Liver (tissue), 8 donors: ENCODE measurements at regions not wholly inside any gene's neighbourhood (a gene's known extent, or its start where the extent isn't known, plus 50 kb on each side); places are given as distances from the start of the nearest gene placed in this dataset.

Experiments used
- DNase-seq: peaks from one replicate; pipeline ENCODE4 v3.0.0-alpha.2; 2017; ENCODE audit warnings: low spot score
- H3K27ac ChIP-seq, 2 donors: one replicate each; pipeline ENCODE4 v1.7.0; 2013; ENCODE audit warnings: inconsistent platforms in 2 of 2, low read length in 2 of 2, control low read depth in 1 of 2, low read depth in 1 of 2, mild to moderate bottlenecking in 1 of 2
- H3K27me3 ChIP-seq, 4 donors: one replicate each; pipeline versions ENCODE4 v1.6.1 to v1.7.0; 2013; ENCODE audit warnings: low read length in 3 of 4, inconsistent platforms in 1 of 4, mild to moderate bottlenecking in 1 of 4, moderate library complexity in 1 of 4; ENCODE audit not compliant: control insufficient read depth in 4 of 4, insufficient read depth in 4 of 4
- H3K36me3 ChIP-seq, 4 donors: one replicate each; pipeline versions ENCODE4 v1.6.1 to v1.7.0; 2013; ENCODE audit warnings: low read length in 3 of 4, mild to moderate bottlenecking in 3 of 4, low read depth in 1 of 4, moderate library complexity in 1 of 4; ENCODE audit not compliant: control insufficient read depth in 4 of 4, insufficient read depth in 3 of 4
- H3K4me1 ChIP-seq, 4 donors: one replicate each; pipeline versions ENCODE4 v1.6.1 to v1.7.0; 2013; ENCODE audit warnings: low read length in 3 of 4, mild to moderate bottlenecking in 3 of 4, moderate library complexity in 1 of 4; ENCODE audit not compliant: control insufficient read depth in 4 of 4, insufficient read depth in 4 of 4
- H3K4me3 ChIP-seq, 3 donors: one replicate each; pipeline versions ENCODE4 v1.6.1 to v1.7.0; 2013; ENCODE audit warnings: low read length in 3 of 3, control low read depth in 1 of 3, low read depth in 1 of 3, mild to moderate bottlenecking in 1 of 3
- H3K9ac ChIP-seq, 2 donors: one replicate each; pipeline ENCODE4 v1.7.0; 2013; ENCODE audit warnings: low read length in 2 of 2, mild to moderate bottlenecking in 2 of 2, moderate library complexity in 2 of 2, control low read depth in 1 of 2, low read depth in 1 of 2
- H3K9me3 ChIP-seq, 4 donors: one replicate each; pipeline versions ENCODE4 v1.6.1 to v1.7.0; 2013; ENCODE audit warnings: low read length in 3 of 4; ENCODE audit not compliant: control insufficient read depth in 4 of 4
- CTCF ChIP-seq: fragments of 150-350 bp; IDR thresholded peaks from 2 replicates; pipeline ENCODE4 v1.5.1; 2017; ENCODE audit warnings: improper control_type of control experiment, low read depth, low read length; ENCODE audit not compliant: missing input control
- EGR1 ChIP-seq, 2 donors: IDR thresholded peaks; 2 replicates each; pipeline ENCODE4 v1.6.1; 2016 to 2018; ENCODE audit warnings: antibody characterized with exemption in 2 of 2, low read depth in 2 of 2
- FOXA1 ChIP-seq: IDR thresholded peaks from 2 replicates; pipeline ENCODE4 v1.6.1; 2016; ENCODE audit warnings: antibody characterized with exemption
- GABPA ChIP-seq, 2 donors: IDR thresholded peaks in 1 of 2; conservative IDR thresholded peaks in 1 of 2; 2 replicates each; pipeline ENCODE4 v1.6.1; 2016; ENCODE audit warnings: antibody characterized with exemption in 2 of 2, mild to moderate bottlenecking in 1 of 2, moderate library complexity in 1 of 2
- HNF4A ChIP-seq, 2 donors: conservative IDR thresholded peaks; 2 replicates each; pipeline ENCODE4 v1.6.1; 2016; ENCODE audit warnings: antibody characterized with exemption in 2 of 2, mild to moderate bottlenecking in 2 of 2
- HNF4G ChIP-seq: IDR thresholded peaks from 2 replicates; pipeline ENCODE4 v1.6.1; 2016; ENCODE audit warnings: antibody characterized with exemption
- JUND ChIP-seq, 2 donors: IDR thresholded peaks; 2 replicates each; pipeline ENCODE4 v1.6.1; 2016; ENCODE audit warnings: antibody characterized with exemption in 2 of 2
- NR2F2 ChIP-seq: IDR thresholded peaks from 2 replicates; pipeline ENCODE4 v1.6.1; 2016; ENCODE audit warnings: antibody characterized with exemption
- REST ChIP-seq: IDR thresholded peaks from 2 replicates; pipeline ENCODE4 v1.6.1; 2016; ENCODE audit warnings: antibody characterized with exemption, mild to moderate bottlenecking
- SP1 ChIP-seq: IDR thresholded peaks from 2 replicates; pipeline ENCODE4 v1.6.1; 2018; ENCODE audit warnings: antibody characterized with exemption, mild to moderate bottlenecking
- YY1 ChIP-seq: IDR thresholded peaks from 2 replicates; pipeline ENCODE4 v1.6.1; 2016; ENCODE audit warnings: antibody characterized with exemption, mild to moderate bottlenecking
- whole genome bisulfite sequencing: extraction: QIAGEN DNeasy Blood & Tissue Kit; methylation state at CpG from one replicate; pipeline ENCODE4 v1.1.7; 2013; 5-methylcytosine and 5-hydroxymethylcytosine counted together
- TF ChIP-seq, protein P1 (sequence below): IDR thresholded peaks from 2 replicates; pipeline ENCODE4 v1.6.1; 2016; ENCODE audit warnings: antibody characterized with exemption
- donor health status: healthy.
- donor health status: healthy.
- donor health status: healthy.
- donor health status: healthy.
- donor health status: healthy.

- H3K9ac ChIP-seq = no peak overlapping the region
- H3K27ac ChIP-seq = no peak overlapping the region
- H3K4me3 ChIP-seq = no peak overlapping the region
- no peaks in the 10 kb centered on the region for H3K27me3 ChIP-seq
- no peak for DNase-seq
- TF ChIP-seq FOXA1 (no peak), REST (no peak), JUND (IDR thresholded peaks at IDR 0.05) (no peak), CTCF (no peak), GABPA (IDR thresholded peaks at IDR 0.05 in 1 of 2, conservative IDR thresholded peaks at IDR 0.05 in 1 of 2) (no peak), EGR1 (IDR thresholded peaks at IDR 0.05; ENCODE audit: low read depth in 2 of 2) (no peak), SP1 (no peak), YY1 (no peak)
- H3K4me1 ChIP-seq = no peaks in the 10 kb centered on the region
- no peaks in the 10 kb centered on the region for H3K9me3 ChIP-seq
- WGBS = 81% methylated on average over 5 of the region's 5 CpGs
- H3K36me3 ChIP-seq = no peaks in the 10 kb centered on the region
Observed at GRCh38 chr2:156935616-156936015, 321.9 kb upstream of the GALNT5 start.

- no peak overlapping the region for H3K4me3 ChIP-seq
- H3K36me3 ChIP-seq = no peaks in the 10 kb centered on the region
- H3K4me1 ChIP-seq = no peaks in the 10 kb centered on the region
- 86% methylated on average over 1 of the region's 1 CpG for WGBS
- no peaks in the 10 kb centered on the region for H3K9me3 ChIP-seq
- TF ChIP-seq SP1 (no peak), JUND (IDR thresholded peaks at IDR 0.05) (no peak), HNF4A (conservative IDR thresholded peaks at IDR 0.05) (no peak), YY1 (no peak), NR2F2 (no peak), EGR1 (IDR thresholded peaks at IDR 0.05; ENCODE audit: low read depth in 2 of 2) (no peak), REST (no peak), HNF4G (no peak)
- TF ChIP-seq, protein P1, sequence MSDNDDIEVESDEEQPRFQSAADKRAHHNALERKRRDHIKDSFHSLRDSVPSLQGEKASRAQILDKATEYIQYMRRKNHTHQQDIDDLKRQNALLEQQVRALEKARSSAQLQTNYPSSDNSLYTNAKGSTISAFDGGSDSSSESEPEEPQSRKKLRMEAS = no peak
- H3K9ac ChIP-seq = no peak overlapping the region
- DNase-seq = no peak
- H3K27me3 ChIP-seq = no peaks in the 10 kb centered on the region
- H3K27ac ChIP-seq = no peak overlapping the region
Observed at GRCh38 chr2:156937430-156937829, 320.1 kb upstream of the GALNT5 start.
